Psoas muscle (tissue), 7 donors: ENCODE measurements at regions not wholly inside any gene's neighbourhood (a gene's known extent, or its start where the extent isn't known, plus 50 kb on each side); places are given as distances from the start of the nearest gene placed in this dataset.

Source experiments
- ATAC-seq, 4 donors: fragments of 200-7000 bp; cut with Tn5 transposase; one replicate each; pipeline ENCODE4 v1.9.1; 2020; ENCODE audit warnings: moderate library complexity in 3 of 4, mild to moderate bottlenecking in 2 of 4
- DNase-seq, 2 donors: peaks; one replicate each; pipeline ENCODE4 v3.0.0-alpha.2; 2020
- H3K27ac ChIP-seq: fragments of 200-600 bp; one replicate; pipeline ENCODE4 v1.8.0; 2022
- H3K27me3 ChIP-seq, 3 donors: fragments of 200-600 bp in 1 of 3; one replicate each; pipeline versions ENCODE4 v1.6.1 to v1.8.0; 2013 to 2022; ENCODE audit warnings: low read length in 2 of 3, mild to moderate bottlenecking in 2 of 3, moderate library complexity in 1 of 3; ENCODE audit not compliant: insufficient read depth in 3 of 3
- H3K36me3 ChIP-seq, 2 donors: fragments of 200-600 bp in 1 of 2; one replicate each; pipeline versions ENCODE4 v1.6.1 to v1.8.0; 2013 to 2022; ENCODE audit warnings: low read depth in 1 of 2, mild to moderate bottlenecking in 1 of 2, moderate library complexity in 1 of 2; ENCODE audit not compliant: insufficient read depth in 1 of 2
- H3K4me1 ChIP-seq: fragments of 200-600 bp; one replicate; pipeline ENCODE4 v1.8.0; 2022
- H3K4me3 ChIP-seq: fragments of 200-600 bp; one replicate; pipeline ENCODE4 v1.8.0; 2022; ENCODE audit warnings: mild to moderate bottlenecking
- H3K9me3 ChIP-seq: fragments of 200-600 bp; one replicate; pipeline ENCODE4 v1.8.0; 2022
- CTCF ChIP-seq: fragments of 200-600 bp; IDR thresholded peaks from one replicate; pipeline ENCODE4 v1.8.0; 2022; ENCODE audit warnings: antibody characterized with exemption
- WGBS, 3 donors: extraction: QIAGEN DNeasy Blood & Tissue Kit; methylation state at CpG; one replicate each; pipeline versions ENCODE4 v1.1.6 to v1.1.7; 2013; 5-methylcytosine and 5-hydroxymethylcytosine counted together
- intact Hi-C, 2 donors: fragments of 100-400 bp; cut with DNase I; formaldehyde crosslinking; loops; one replicate each; pipeline versions ENCODE4 v1.11.0 to v1.14.2; 2022
- donor health status: healthy with polysubstance abuse.
- donor health status: DM: no; HTN: no; CAD: no; lungs with moderate emphysema.
- donor health status: Bipolar disorder and iron deficiency.
- donor health status: healthy.
- donor health status: DM: yes; HTN: yes; CAD: no.
- donor health status: DM: no; HTN: no; CAD: no.
- donor health status: DM: yes; HTN: yes; CAD: no.

DNA sequence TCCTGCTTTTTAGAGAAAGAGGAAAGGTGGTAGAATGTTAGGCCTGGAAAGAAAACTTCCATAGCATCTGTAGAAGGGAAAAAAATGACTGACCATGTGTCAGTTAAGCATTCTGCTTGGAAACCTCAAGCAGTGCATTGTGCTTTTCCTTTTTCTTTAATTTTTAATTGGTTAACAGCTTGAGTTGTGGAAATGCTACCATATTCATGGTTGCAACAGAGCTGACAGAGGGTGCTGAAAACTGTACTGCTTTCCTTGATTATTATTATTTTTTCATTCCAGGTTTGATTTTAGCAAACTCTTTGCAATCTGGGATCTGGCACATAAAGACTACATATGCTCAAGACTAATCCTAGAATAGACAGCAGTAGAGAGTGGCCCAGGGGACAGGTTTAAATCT, 404.5 kb downstream of the EPHA4 start:
- no peak overlapping the region for H3K27ac ChIP-seq
- intact Hi-C loops, result no loop called here
- DNase-seq (no peak), ATAC-seq (no peak)
- TF ChIP-seq CTCF, result no peak
- no peaks in the 10 kb centered on the region for H3K36me3 ChIP-seq
- H3K27me3 ChIP-seq, result peaks cover 0 to 3% (median 0%) of the 10 kb centered on the region in 3 donors
- H3K4me3 ChIP-seq, result no peak overlapping the region
- no peaks in the 10 kb centered on the region for H3K4me1 ChIP-seq
- H3K9me3 ChIP-seq, result no peaks in the 10 kb centered on the region

DNA sequence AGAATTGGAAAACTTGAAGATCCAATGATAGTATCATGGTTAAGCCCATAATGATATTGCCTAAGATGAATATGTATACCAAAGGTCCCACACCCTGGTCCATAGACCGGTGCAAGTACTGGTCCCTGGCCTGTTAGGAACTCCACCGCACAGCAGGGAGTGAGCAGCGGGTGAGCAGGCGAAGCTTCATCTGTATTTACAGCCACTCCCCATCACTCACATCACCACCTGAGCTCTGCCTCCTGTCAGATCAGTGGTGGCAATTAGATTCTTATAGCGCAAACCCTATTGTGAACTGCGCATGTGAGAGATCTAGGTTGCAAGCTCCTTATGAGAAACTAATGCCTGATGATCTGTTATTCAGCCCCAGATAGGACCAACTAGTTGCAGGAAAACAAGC, 402.4 kb downstream of the EPHA4 start:
- no peaks in the 10 kb centered on the region for H3K27me3 ChIP-seq
- DNase-seq, result no peak
- H3K36me3 ChIP-seq, result no peaks in the 10 kb centered on the region
- no peak for TF ChIP-seq CTCF
- intact Hi-C loops, result no loop called here
- H3K9me3 ChIP-seq, result no peaks in the 10 kb centered on the region
- ATAC-seq, result no peak
- no peaks in the 10 kb centered on the region for H3K4me1 ChIP-seq
- whole genome bisulfite sequencing, 3 donors, result 96 to 98% (median 98%) methylated on average over 6 of the region's 6 CpGs
- no peak overlapping the region for H3K4me3 ChIP-seq
- H3K27ac ChIP-seq, result no peak overlapping the region

GRCh38 chr2:221170548-221170947, 401.6 kb downstream of the EPHA4 start:
- no peak overlapping the region for H3K27ac ChIP-seq
- ATAC-seq, result no peak
- DNase-seq, result no peak
- no peaks in the 10 kb centered on the region for H3K9me3 ChIP-seq
- intact Hi-C loops, result no loop called here
- H3K4me1 ChIP-seq, result no peaks in the 10 kb centered on the region
- no peaks in the 10 kb centered on the region for H3K27me3 ChIP-seq
- no peak for TF ChIP-seq CTCF
- no peaks in the 10 kb centered on the region for H3K36me3 ChIP-seq
- 85 to 95% (median 86%) methylated on average over 1 of the region's 1 CpG for WGBS, 3 donors
- H3K4me3 ChIP-seq, result no peak overlapping the region

DNA sequence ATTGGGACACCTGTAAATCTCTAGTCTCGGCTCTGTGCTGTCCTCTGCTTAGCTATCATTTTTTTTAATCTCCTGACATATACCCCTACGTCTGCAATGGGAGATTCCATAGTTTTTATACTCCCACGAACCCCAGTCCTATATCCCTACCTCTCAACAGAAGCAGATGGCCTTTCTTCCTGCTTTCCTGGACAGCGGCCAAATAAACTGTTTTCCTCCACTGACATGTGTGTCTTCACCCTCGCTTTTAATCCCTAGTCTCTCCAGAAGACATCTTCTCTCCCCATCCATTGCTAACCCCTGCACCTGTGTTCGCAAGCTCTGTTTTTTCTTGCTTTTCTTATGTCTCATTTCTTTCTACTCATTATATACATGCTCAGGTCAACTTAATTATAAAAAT, 395.4 kb downstream of the EPHA4 start:
- no peak for ATAC-seq
- no peaks in the 10 kb centered on the region for H3K9me3 ChIP-seq
- H3K4me3 ChIP-seq, result no peak overlapping the region
- H3K27me3 ChIP-seq, result no peaks in the 10 kb centered on the region
- H3K27ac ChIP-seq, result no peak overlapping the region
- DNase-seq, result no peak
- no peak for TF ChIP-seq CTCF
- no peaks in the 10 kb centered on the region for H3K4me1 ChIP-seq
- intact Hi-C loops, result no loop called here
- H3K36me3 ChIP-seq, result no peaks in the 10 kb centered on the region
- 71 to 75% (median 72%) methylated on average over 6 of the region's 6 CpGs for WGBS, 3 donors

DNA sequence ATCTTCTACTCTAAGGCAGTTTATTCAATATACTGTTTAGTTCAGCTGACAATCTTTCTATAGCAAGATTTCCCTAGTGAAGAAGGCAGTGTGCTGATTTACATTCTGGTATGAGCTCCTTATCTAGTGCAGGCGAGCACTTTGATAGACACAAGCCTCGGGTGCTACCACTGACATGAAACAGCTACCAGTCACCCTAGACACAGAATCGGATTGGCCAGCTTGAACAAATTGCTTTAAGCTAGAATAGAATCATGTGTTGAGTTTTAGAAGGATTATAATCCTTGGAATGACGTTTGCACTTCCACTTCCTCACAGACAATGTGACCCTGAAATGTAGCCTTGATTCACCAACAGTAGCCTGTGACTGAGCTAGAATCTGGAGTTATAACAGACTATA, 394.0 kb downstream of the EPHA4 start:
- no peak for ATAC-seq
- WGBS, 3 donors, result 56 to 63% (median 61%) methylated on average over 4 of the region's 4 CpGs

More for the DNA sequence above, 394.0 kb downstream of the EPHA4 start:
- no peaks in the 10 kb centered on the region for H3K27me3 ChIP-seq
- intact Hi-C loops, result no loop called here
- no peaks in the 10 kb centered on the region for H3K36me3 ChIP-seq
- no peak for DNase-seq
- no peak for TF ChIP-seq CTCF
- H3K4me1 ChIP-seq, result no peaks in the 10 kb centered on the region
- no peak overlapping the region for H3K4me3 ChIP-seq
- H3K9me3 ChIP-seq, result no peaks in the 10 kb centered on the region
- no peak overlapping the region for H3K27ac ChIP-seq
